GM19043 (cell line): ENCODE measurements at regions not wholly inside any gene's neighbourhood (a gene's known extent, or its start where the extent isn't known, plus 50 kb on each side); places are given as distances from the start of the nearest gene placed in this dataset.

Experiments
- ATAC-seq: cut with Tn5 transposase; IDR thresholded peaks from one replicate; pipeline ENCODE4 v1.9.1; 2021; ENCODE audit warnings: low read depth; ENCODE audit not compliant: unreplicated experiment

- no peak for ATAC-seq
Measured at GRCh38 chr12:92650228-92650822, 52.5 kb upstream of the PLEKHG7 start.

- peak; percentile 91 for ATAC-seq
Measured at GRCh38 chr12:92649511-92650227, 53.1 kb upstream of the PLEKHG7 start.

DNA sequence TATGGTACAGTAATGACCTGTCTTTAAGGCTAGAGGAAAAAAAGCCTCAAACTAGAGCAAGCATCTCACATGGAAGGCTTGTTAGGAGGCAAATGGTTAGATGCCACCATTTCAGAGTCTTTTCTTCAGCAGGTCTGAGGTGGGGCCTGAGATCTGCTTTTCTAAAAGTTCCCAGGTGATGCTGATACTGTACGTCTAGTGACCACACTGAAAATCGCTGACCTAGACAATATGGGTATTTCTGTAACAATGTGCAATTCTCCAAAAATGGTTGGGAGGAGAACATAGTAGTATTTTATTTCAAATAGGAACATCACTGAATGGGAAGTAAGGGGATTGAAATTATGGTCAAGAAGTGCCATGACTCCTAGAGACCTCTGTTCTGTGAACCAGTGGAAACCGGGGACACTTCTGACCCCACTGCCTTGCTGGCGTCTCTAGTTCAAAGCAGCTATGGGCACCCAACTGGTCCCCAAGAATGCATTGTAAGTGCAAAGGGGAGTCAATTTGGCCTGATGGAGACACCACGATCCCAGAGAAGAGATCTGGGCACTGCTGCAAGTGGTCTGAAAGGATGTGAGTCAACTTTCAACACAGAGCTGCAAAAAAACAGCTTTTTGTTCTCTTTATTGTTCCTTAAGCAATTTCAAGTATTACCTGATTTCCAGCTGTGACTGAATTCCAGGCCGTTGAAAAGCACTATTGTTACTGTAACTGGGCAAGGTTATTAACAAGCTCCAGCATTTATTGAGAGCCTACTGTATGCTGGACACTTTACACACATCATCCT, 54.4 kb upstream of the PLEKHG7 start:
- ATAC-seq, result no peak

- ATAC-seq, result no peak
Measured at GRCh38 chr12:92641291-92641690, 61.5 kb upstream of the PLEKHG7 start.

DNA sequence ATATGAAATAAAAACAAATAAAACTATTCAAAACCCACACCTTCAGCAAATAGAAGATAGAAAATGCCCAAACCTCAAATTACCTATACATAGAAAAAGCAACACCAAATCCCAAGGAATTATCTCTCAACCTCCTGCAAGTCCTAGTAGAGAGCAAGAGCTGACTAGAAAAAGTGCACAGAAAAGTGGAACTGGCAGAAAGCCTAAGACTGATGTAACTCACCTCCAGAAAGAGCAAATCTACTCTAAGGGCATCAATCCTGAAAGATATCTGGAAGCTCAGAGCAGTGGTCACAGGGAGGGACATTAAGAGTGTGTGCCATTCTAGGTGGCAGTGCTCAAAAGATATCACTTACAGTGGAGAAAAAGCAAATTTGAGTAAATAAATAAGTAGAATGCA, 62.1 kb upstream of the PLEKHG7 start:
- no peak for ATAC-seq

GRCh38 chr12:92639017-92639416, 63.8 kb upstream of the PLEKHG7 start:
- no peak for ATAC-seq

GRCh38 chr12:92634730-92635129, 68.1 kb upstream of the PLEKHG7 start:
- ATAC-seq, result no peak

GRCh38 chr12:92634202-92634601, 68.6 kb upstream of the PLEKHG7 start:
- no peak for ATAC-seq

DNA sequence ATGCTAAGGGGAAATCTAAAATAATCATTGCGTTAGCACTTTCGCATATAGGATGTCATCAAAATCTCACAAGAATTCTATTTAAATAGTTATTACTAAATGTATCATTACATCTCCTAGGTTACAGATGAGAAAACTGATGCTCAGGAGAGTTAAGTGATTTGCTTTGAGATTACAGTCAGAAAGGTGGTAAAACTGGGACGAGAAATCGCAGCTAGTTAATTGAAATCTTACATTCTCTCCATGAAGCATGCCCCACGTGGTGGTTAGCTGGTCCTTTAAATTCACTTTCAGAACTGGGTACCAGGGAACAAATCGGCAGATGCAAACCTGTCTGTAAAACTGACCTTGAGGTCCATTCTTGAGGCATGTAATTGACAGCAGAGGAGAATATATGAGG, 71.8 kb upstream of the PLEKHG7 start:
- ATAC-seq, result no peak

DNA sequence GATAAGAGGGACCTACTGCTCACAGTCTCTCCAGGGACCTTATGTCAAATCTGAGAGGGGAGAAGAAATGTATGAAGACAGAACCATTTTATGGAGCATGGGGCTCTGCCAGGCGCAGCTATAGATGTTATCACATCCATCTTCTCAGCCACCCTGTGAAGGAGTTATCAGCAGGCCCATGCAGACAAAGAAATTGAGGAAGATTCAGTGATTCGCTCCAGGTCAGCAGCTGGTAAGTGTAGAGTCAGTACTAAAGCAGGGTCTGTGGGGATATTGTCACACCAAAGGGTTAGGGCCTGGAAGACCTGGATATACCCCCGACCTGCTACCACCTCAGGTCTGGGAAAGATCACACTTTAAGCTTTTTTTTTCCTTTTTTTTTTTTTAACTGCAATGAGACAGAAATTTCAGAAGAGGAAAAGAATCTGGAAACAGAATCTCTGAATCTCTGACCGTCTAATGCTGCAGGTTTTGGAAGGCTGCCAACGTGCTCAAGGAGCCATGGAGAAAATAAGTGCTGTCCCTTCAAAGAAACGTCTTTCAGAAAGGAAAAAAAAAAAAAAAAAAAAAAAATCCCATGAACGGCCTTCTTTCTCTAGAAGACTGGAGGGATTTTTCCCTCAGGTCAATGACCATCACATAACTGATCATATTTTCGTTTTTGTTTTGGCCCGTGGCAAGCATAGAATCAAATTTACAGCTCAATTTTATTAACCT, 73.3 kb upstream of the PLEKHG7 start:
- ATAC-seq, result no peak

GRCh38 chr12:92628476-92628875, 74.3 kb upstream of the PLEKHG7 start:
- no peak for ATAC-seq

DNA sequence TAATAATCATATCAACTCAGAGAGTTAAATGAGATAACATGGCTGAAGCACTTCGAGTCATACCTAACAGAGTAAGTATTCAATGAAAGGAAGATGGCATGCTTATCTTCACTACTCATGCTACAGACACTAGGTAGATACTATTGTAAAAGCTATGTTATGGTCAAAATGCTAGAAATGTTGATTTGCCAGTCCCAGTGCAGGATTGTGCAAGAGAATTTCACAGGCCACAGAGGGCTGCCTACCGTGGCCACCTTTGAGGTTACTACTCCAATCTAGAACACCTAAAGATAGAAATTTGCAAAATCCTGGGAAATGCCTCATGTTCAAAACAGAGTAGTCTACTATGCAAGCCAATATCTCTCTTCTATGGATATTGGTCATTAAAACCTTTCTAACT, 75.3 kb upstream of the PLEKHG7 start:
- ATAC-seq, result no peak

- ATAC-seq, result no peak
Measured at GRCh38 chr12:92625639-92626310, 77.0 kb upstream of the PLEKHG7 start.

GRCh38 chr12:92624236-92624635, 78.6 kb upstream of the PLEKHG7 start:
- ATAC-seq, result no peak

DNA sequence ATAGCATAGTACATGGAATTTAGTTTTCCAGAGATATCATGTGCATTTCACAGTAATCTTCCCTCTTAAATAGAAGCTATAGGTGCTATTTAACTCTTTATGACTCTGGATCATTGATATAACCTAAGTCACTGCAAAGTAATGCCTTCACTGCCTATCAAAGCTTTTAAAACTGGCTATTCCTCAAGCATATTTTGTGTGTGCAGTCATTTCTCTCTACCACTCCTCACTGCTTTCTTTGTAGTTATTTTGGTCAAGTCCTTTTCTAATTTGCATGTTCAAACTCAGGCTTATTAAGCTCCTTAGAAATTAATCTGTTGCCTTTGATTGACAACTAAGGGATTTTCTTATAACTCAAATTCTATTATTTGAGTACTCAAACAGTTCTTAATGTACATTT, 79.4 kb upstream of the PLEKHG7 start:
- no peak for ATAC-seq

- ATAC-seq, result no peak
Measured at GRCh38 chr12:92621833-92622232, 81.0 kb upstream of the PLEKHG7 start.

GRCh38 chr12:92621312-92621711, 81.5 kb upstream of the PLEKHG7 start:
- no peak for ATAC-seq

DNA sequence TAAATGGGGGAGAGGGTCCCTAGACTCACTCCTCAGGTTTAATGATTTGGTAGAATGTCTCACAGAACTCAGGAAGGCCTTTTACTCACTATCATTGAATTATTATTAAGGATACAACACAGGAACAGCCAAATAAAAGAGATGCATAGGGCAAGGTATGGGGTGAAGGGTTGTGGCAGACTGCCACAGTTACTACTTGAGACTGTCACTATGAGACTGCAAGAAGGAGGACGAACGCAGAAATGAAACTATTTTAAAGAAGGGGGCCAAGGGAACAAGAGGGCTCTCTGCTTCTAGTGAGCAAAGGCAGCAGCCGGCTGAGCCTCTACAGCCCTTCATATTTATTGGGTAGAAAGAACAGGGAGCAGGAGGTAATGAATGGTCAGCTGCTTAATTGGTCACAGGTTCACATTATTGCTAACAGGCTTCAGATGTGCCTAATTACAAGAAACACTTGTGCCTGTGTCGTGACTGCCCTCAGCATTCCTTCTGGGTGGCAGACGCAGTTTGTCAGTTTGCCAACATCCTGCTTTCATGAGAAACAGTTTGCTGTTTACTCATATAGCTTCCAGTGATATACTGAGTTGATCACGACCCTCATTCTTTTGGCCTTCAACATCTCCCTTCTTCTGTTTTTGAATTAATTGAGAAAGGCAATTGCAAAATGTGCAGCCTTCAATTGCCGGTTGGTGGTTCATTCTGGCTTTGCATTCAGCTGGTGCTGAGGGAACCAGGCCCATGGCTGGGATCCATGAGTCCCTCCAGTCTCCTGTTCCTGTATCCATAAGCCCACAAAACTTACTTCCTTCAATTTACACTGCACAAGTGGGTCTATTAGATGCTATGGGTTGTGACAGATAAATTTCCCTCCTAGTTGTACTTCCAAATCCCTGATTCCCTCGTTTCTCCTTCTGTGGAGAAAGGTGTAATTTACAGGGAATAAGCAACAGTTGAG, 82.8 kb upstream of the PLEKHG7 start:
- ATAC-seq, result no peak

- no peak for ATAC-seq
Measured at GRCh38 chr12:92619026-92619425, 83.8 kb upstream of the PLEKHG7 start.
